NCI-H524 treated with DMSO at 0.1 percent for 48 hours (cell line): ENCODE measurements at regions not wholly inside any gene's neighbourhood (a gene's known extent, or its start where the extent isn't known, plus 50 kb on each side); places are given as distances from the start of the nearest gene placed in this dataset.
A peak's percentile ranks its signal among the peaks of the same experiment; 100 is the strongest.
"Not testable (repeated sequence)": the region's sequence is repeated elsewhere in the genome, so short reads cannot be mapped to it uniquely, and the experiment has no call there.

Source experiments
- DNase-seq: peaks from one replicate; lab custom pipeline; 2025; lab: John Stamatoyannopoulos, UW

DNA sequence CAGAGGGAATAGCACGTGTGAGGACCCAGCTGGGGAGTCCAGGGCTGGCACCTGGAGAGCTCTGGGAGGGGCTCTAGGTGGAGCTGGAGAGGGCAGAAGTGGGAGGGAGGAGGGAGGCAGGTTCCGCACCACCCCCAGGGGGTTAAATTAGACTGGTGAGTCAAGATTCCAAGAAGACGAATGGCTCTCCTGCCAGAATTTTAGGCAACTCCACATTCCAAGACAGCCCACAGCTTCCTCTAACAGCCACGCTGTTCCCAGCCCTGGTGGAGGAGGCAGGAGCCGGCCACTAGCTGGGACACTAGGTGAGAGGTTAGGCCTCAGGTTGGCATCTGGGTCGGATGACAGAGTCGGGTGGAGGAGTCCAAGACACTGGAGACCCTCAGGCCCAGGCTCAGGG, 60.2 kb downstream of the TFAP2C start:
- DNase-seq = no peak

DNA sequence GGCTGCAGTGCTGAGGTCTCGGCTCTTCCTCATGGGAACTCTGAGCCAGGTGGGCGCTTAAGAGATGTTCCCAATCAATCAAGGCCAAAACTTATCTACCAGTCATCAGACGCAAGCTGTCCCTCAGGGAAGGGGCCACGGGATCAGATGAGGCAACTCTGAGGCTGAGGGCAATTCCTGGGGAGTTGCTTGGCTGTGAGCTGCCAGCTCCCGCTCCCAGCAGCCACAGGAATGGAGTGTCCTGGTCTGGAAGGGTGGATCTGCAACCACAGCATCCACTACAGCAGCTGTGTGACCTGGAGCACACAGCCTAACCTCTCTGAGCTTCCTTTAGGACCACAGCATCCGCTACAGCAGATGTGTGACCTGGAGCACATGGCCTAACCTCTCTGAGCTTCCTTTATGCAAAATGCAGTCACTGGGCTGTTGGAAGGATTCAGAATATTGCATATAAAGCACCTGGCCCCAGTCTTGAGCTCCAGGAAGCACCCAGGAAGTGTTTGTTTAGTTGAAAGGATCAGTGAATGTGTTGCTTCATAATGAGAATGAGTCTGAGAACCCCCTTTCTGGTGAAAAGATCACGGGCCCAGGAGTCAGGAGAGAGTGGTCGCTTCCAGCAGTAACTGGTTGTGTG, 60.9 kb downstream of the TFAP2C start:
- no peak for DNase-seq

DNA sequence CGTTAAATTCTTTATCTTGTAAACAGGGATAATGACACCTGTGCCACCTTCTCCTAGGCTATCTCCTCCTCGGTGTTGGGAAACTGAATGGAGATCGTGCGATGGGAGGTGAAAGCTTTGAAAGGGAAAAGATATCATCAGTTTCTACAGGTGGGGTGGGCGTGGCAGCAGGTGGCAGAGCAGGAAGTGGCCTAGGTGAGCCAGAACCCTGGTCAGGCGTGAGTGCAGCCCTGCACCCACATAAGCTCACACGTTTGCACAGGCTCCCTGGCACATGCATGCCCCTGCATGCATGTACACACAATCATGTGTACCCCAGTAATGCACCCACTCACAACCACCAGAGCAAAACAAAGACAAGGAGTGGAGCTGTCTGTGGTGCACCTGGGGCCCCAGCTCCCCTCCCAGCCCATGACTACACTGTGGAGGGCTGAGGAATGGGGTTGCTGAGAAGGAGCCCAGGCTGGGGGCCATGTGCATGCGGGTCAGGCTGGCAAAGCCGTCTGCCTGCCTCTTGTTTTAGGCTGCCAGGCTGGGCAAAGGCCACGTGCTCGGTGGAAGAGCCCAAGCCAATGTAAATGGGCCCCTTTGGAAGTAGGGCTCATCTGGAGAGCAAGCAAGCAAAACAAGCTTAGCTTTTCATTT, 61.5 kb downstream of the TFAP2C start:
- no peak for DNase-seq

DNA sequence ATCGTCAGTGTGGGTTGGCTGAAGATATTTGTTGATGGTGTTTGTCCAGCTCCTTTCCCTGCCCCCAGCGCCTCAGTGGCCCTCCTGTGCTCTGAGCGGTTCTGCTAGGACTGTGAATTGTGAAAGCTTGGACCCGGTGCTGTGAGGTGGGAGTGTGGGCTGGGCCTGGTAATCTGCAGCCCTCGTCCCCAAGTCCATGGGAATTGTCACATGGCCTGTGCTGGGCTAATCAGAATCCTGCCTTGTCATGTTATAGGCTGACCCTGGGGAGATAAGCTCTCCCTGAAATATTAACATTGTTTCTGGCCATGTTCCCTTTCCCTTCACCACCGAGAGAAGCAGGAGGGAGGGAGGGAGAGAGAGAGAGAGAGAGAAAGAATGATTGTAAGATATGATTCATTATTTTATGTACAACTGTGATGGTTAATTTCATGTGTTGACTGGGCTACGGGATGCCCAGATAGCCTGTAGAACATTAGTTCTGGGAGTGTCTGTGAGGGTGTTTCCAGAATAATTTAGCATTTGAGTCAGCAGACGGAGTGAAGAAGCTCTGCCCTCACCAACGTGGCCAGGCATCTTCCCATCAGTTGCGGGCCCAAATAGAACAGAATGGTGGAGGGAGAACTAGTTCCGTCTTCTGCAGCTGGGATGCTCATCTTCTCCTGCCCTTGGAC, 62.4 kb downstream of the TFAP2C start:
- no peak for DNase-seq

DNA sequence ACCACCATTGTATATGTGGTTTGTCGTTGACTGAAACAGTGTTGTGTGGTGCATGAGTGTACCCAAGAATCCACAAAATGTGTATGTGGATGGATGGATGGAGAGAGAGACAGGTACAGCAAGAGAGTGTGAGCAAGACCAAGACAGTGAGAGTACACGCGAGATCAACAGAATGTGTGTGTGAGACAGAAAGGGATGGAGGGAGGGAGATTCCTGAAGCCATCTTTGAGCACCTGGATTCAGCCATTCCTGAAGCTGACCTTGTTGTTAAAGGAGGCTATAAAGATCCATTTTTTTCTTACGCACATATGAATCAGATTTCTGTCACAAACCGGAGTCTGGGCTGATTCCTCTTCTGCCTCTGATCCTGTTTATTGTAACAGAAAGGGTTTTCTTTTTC, 64.1 kb downstream of the TFAP2C start:
- DNase-seq = no peak

DNA sequence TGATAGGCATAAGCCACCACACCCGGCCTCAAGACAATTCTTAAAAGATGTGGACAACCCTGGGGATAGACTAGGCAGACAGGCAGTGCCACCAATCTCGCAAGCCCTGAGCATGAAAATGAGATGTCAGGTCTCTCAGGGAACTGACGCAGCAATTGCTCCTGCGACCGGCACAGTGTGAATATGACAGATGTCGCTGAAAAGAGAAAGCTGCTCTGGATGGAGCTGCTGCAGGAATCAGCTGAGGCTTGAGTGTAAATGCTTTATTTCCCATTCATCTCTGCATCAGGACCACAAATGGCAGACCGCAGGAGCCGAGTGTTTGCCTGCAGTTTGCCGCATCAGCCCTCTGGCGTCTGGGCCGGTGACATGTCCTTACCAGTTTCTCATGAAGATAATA, 68.4 kb downstream of the TFAP2C start:
- DNase-seq = no peak

DNA sequence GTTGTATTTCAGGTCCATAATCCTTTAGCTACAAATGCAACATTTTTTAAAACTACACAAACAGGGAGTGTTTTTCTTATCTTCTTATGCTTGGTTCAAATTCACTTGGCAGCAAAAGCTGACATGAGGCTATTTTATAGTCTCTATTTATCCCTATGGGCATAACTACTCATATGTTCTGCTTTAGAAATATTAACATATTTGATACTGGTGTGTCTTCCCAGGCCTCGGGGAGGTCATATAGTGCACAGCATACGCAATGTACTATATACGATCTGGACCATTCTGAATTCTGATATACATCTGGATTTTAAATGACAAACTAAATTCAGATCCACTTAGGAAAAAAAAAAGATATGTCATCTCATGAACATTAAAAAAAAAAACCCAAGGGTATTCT, 69.2 kb downstream of the TFAP2C start:
- no peak for DNase-seq

DNA sequence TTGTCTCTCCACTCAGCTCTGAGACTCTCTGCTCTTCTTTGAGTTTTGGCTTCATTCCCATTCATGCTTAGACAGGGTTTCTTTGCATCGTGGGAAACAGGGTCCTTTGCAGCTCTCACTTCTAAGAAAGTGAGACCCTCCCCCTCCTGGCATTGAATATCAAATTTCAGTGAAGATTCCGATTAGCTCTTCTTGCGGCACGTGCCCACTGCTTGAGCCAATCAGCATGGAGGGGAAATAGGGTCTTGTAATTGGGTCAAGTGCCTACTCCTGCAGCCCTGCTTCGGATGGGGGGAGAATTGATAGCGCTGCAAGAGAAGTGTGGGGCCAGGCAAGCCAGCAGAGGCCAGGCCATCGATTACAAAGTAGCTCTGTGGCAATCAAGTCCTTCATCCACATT, 69.6 kb downstream of the TFAP2C start:
- peak; percentile 17 for DNase-seq

DNA sequence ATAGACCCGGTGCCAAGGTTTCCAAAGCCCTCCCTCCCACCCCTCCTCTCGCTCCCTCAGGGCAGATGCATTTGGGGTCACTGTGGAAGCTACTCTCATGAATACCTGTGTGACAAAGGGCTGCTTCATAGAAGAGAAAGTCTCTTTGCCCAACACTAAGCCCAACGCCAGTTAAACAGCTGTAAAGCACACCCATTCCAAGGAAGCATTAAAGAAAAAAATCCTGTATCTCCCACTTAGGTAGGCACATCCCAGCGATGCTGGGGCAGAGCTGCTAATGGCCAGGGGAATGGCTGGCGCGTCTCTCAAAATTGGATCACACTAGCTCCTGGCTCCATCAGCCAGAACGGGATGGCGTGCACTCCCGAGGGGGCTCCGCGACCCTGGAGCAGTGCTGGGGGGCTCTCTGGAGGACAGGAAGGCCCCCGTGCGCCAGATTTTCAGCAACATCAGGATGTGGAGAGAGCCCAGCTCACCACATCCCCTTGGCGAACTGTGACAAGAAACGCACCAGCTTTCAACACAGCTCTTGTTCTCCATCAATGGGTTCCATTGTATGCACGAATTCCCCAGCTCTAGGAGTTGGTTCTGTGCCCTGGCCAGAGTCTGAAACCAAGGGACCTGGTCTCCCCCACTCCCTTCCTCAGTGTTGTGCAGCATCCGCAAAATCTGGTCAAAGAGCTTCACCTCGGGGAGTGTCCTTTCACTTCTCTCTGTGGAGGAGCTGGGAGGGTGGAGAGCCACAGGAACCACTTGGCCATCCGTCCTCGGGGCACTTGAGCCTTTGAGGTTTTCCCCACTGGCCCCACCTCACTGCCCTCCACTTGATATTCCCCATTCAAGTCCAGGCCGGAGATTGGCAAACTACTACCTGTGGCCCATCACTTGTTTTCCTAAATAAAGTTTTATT, 74.1 kb downstream of the TFAP2C start:
- DNase-seq = no peak

DNA sequence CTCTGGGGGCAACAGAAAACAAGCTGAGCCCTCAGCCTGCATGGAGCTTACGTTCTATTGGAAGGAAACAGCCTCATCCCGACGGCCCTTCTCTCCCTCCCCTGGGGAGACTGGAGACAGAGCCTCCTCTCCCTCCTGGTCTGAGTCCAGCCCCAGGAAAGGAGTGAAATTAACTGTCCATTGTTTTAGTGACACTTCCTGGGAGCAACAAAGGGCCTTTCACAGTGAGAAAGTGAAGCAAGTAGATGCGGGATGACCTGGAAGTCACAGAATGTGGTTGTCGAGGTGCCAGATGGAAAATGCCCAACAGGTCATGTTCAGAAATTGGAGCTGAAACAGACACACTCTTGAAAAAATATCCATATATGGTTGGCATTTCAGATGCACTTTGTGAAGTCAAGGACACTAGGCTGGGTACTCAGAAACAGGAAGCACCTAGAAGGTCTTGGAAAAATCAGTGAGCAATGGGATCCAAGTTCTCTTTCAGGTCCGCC, 77.8 kb downstream of the TFAP2C start:
- no peak for DNase-seq

DNA sequence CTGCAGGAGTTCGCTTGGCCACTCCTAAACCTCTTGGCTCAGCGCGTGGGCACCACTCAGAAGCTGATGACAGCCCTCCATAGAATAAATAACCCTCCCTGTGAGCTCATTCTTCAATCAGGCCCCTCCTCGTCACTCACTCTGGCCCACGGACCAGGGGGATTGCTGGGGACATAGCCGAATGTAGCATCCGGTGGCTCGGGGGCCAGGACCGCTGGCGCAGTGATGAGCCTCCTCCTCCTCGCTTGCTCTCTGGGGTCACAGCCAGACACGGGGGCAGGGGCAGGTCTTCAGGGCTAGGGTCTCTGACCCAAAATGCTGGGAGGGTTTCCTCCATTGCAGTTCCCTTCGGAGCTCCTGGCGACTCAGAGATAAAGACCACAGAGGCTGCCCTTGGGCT, 79.9 kb downstream of the TFAP2C start:
- DNase-seq = no peak

DNA sequence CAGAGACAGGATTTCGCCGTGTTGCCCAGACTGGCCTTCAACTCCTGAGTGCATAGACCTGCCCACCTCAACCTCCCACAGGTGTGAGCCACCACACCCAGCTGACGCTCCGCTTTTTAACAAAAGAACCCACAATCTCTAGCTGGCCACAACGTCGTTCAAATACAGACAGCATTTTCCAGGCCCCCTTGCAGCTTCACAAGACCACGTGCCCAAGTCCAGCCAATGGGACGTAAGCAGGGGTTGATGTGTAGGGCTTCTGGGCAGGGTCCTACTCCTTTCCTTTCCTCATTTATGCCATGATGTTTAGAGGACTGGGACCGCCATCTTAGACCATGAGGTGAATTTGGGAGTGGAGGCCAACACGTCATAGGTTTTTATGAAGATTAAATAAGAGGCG, 81.0 kb downstream of the TFAP2C start:
- DNase-seq = no peak

DNA sequence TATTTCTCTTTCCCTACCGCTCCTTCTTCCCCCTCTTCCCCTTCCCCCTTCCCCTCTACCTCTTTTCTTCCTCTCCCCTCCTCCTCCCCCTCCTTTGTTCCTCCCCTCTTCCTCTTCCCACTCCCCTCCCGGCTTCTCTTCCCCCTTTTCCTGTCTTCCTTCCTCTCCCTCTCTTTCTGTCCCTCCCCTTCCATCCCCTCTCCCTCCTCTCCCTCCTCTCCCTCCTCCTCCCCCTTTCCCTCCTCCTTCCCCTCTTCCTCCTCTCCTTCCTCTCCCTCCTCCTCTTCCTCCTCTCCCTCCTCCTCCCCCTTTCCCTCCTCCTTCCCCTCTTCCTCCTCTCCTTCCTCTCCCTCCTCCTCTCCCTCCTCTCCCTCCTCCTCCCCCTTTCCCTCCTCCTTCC, 81.5 kb downstream of the TFAP2C start:
- not testable (repeated sequence) for DNase-seq

DNA sequence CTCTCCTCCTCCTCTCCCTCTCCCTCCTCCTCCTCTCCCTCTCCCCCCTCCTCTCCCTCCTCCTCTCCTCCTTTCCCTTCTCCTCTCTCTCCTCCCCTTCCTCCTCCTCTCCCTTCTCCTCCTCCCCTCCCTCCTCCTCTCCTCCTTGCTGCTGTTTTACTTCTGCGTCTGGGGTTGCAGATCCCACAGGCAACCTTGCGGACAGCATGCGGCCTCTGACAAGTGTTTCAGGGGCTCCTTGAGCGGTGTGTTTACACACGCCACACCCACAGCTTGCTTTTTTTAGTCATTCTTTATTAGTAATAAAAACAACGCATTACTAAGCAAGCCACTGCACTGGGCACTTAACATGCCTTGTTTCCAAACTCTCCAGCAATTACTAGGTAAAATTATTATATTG, 81.9 kb downstream of the TFAP2C start:
- DNase-seq = no peak

DNA sequence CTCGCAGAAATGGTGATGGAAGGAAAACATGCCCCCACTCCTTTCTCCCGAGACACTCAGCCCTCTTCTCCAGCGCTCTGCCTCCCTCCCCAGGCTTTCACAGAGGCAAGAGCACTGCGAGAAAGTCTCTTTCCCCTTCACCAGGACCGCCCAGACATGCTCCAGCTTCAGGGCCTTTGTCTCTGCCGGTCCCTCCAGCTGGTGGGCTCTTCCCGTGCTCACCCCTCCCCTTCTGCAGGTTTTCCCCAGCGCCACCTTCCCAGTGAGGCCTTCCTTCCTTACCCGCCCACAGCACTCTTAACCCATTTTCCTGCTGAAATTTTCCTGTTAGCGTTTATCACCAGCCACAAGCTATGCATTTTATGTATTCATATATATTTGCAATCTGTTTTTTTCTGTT, 86.2 kb downstream of the TFAP2C start:
- DNase-seq = no peak

DNA sequence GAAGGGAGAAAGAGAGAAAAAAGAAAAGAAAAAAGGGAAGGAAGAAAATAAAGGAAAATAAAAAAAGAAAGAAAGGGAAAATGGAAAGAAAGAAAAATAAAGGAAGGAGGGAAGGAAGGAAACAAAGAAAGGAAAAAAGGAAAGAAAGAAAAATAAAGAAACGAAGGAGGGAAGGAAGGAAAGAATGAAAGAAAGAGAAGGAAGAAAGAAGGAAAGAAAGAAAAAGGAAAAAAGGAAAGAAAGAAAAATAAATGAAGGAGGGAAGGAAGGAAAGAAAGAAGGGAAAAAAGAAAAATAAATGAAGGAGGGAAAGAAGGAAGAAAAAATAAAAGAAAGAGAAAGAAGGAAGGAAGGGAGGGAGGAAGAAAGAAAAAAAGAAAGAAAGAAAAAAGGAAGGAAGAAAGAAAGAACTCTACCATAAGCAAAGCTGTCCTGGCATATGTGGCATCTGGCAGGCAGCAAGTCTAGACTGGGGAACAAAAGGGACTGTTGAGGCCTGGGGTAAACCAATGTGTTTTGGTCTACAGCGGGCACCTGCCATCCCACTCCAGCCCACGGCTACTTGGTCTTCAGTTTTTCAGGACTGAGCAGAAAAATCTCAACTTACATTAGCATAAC, 86.9 kb downstream of the TFAP2C start:
- no peak for DNase-seq

DNA sequence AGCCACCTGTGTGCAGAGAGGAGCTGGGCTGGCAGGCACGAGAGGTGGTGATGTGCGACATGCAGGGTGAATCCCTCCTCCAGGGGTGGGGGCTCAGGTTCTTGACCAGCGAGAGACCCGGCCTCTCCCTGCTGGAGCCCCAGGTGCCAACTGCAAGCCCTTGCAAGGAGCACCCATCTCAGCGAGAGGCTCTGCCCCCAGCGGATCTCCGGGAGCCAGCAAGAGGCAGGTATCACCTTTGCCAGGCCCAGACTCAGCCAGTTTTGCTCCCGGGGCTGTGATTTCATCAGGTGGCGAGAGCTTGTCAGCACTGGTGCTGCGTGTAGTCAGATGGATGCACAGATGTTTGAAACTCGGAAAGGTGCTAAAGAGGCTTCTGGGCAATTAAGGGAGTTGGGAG, 87.7 kb downstream of the TFAP2C start:
- DNase-seq = peak; percentile 2

DNA sequence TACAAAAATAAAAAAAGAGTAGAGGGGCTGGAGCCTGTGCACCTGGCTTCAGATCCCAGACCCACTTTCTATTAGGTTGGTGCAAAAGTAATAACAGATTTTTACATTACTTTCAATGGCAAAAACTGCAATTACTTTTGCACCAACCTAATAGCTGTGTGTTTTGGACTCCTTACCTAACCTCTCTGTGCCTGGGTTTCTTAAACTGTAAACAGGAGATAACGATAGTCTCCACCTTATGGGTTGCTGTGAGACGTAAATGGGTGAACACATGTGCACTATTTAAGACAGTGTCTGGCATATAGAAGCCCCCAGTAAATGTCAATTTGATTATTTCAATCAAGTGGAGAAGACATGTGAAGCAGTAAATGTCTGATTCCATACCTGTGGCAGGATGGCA, 89.7 kb downstream of the TFAP2C start:
- no peak for DNase-seq

DNA sequence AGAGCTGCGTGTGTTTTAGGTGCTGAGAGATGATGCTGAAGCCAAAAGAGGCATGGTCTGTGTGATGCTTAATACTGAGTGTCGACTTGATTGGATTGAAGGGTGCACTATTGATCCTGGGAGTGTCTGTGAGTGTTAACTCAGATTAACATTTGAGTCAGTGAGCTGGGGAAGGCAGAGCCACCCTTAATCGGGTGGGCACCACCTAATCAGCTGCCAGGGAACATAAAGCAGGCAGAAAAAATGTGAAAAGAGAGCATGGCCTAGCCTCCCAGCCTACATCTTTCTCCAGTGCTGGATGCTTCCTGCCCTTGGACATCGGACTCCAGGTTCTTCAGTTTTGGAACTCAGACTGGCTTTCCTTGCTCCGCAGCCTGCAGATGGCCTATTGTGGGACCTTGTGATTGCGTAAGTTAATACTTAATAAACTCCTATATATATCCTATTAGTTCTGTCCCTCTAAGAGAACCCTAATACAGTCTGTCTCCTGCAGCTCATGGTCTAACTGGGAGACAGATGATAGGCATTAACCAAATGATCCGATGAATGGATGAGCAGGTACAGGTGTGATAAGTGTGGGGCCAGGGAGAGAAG, 91.6 kb downstream of the TFAP2C start:
- no peak for DNase-seq

DNA sequence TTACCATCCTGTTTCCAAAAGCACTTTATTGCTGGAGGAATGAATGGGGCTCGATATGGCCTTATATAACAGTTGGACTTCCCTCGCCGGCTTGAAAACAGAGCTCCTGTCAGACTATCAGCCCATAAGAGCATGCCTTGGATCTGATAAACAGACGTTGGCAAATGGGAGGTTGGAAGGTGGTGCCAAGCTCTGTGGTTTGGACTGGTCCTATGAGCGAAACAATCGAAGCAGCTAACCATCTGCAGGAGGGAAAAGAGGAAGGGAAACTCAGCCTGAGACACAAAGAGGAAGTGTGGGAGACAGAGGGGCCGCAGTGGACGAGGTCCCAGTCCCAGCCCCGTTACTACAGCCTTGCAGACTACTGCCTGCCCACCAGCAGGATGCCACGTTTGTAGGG, 92.9 kb downstream of the TFAP2C start:
- no peak for DNase-seq

DNA sequence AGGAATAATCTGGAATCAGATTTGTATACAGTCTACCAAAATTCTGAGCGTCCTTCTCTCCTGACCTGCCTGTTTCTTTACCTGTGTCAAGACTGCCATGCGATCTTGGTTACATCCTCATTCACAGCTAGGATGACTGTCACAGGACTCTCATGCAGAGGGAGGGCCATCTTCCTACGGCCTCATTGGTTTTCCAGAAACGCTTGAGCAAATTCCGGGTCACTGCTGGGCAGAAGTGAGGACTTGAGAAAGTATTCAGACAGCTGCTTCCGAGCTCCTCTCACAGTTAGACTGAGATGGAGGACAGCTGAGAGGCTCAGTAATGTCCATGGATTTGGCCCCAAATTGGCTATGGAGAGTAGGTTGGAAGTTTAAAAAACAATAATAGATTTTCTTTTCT, 94.2 kb downstream of the TFAP2C start:
- no peak for DNase-seq
